B cell (primary cell): ENCODE measurements at regions not wholly inside any gene's neighbourhood (a gene's known extent, or its start where the extent isn't known, plus 50 kb on each side); places are given as distances from the start of the nearest gene placed in this dataset.

Experiments
- EZH2 ChIP-seq: IDR thresholded peaks from 2 replicates; pipeline ENCODE4 v1.6.1; 2012; ENCODE audit warnings: borderline replicate concordance, low read depth, mild to moderate bottlenecking, moderate library complexity, low read length; ENCODE audit not compliant: insufficient read depth, poor library complexity, severe bottlenecking
- TF ChIP-seq, protein P1 (sequence below): fragments of 200-600 bp; IDR thresholded peaks from one replicate; pipeline ENCODE4 v1.8.0; 2022; ENCODE audit warnings: antibody characterized with exemption, mild to moderate bottlenecking

- TF ChIP-seq, protein P1, sequence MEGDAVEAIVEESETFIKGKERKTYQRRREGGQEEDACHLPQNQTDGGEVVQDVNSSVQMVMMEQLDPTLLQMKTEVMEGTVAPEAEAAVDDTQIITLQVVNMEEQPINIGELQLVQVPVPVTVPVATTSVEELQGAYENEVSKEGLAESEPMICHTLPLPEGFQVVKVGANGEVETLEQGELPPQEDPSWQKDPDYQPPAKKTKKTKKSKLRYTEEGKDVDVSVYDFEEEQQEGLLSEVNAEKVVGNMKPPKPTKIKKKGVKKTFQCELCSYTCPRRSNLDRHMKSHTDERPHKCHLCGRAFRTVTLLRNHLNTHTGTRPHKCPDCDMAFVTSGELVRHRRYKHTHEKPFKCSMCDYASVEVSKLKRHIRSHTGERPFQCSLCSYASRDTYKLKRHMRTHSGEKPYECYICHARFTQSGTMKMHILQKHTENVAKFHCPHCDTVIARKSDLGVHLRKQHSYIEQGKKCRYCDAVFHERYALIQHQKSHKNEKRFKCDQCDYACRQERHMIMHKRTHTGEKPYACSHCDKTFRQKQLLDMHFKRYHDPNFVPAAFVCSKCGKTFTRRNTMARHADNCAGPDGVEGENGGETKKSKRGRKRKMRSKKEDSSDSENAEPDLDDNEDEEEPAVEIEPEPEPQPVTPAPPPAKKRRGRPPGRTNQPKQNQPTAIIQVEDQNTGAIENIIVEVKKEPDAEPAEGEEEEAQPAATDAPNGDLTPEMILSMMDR = no peak
- no peak for TF ChIP-seq EZH2
These were observed 156.1 kb upstream of the HHIP start for GRCh38 chr4:144489831-144490230.
